Gastroesophageal sphincter (tissue), 3 donors: ENCODE measurements at regions not wholly inside any gene's neighbourhood (a gene's known extent, or its start where the extent isn't known, plus 50 kb on each side); places are given as distances from the start of the nearest gene placed in this dataset.
"Not testable (repeated sequence)": the region's sequence is repeated elsewhere in the genome, so short reads cannot be mapped to it uniquely, and the experiment has no call there.

Experiments used
- POLR2A ChIP-seq, 2 donors: fragments of 450-650 bp; IDR thresholded peaks; one replicate each; pipeline ENCODE4 v1.6.1; 2017; ENCODE audit warnings: antibody characterized with exemption in 2 of 2, mild to moderate bottlenecking in 2 of 2, moderate library complexity in 1 of 2
- POLR2AphosphoS5 ChIP-seq: sonication (generic); formaldehyde crosslinking; IDR thresholded peaks from one replicate; pipeline ENCODE4 v1.6.1; 2017; ENCODE audit warnings: antibody characterized with exemption
- TF ChIP-seq, protein P1 (sequence below), 4 experiments: fragments of 200-600 bp in 2 of 4; fragments of 450-650 bp in 2 of 4; sonication (generic) in 1 of 4; IDR thresholded peaks; one replicate each; pipeline ENCODE4 v1.5.1; 2017 to 2019; ENCODE audit warnings: antibody characterized with exemption in 4 of 4, mild to moderate bottlenecking in 2 of 4, moderate library complexity in 2 of 4

DNA sequence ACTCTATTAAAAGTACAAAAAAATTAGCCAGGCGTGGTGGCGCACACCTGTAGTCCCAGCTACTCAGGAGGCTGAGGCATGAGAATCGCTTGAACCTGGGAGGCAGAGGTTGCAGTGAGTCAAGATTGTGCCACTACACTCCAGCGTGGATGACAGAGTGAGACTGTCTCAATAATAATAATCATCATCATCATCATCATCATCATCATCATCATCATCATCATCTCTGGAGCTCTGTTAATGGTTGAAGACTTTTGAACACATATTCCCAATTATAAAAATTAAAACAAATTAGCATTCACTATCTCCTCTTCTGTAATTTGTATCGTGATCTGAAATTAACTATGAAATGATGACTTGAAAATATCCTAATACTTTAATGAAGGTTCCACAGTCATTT, 327.8 kb upstream of the TANK start:
- TF ChIP-seq POLR2AphosphoS5; POLR2A (IDR thresholded peaks at IDR 0.05): not testable (repeated sequence)
- TF ChIP-seq, protein P1, sequence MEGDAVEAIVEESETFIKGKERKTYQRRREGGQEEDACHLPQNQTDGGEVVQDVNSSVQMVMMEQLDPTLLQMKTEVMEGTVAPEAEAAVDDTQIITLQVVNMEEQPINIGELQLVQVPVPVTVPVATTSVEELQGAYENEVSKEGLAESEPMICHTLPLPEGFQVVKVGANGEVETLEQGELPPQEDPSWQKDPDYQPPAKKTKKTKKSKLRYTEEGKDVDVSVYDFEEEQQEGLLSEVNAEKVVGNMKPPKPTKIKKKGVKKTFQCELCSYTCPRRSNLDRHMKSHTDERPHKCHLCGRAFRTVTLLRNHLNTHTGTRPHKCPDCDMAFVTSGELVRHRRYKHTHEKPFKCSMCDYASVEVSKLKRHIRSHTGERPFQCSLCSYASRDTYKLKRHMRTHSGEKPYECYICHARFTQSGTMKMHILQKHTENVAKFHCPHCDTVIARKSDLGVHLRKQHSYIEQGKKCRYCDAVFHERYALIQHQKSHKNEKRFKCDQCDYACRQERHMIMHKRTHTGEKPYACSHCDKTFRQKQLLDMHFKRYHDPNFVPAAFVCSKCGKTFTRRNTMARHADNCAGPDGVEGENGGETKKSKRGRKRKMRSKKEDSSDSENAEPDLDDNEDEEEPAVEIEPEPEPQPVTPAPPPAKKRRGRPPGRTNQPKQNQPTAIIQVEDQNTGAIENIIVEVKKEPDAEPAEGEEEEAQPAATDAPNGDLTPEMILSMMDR (IDR thresholded peaks at IDR 0.05) = not testable (repeated sequence)
